ENCODE measurements at regions not wholly inside any gene's neighbourhood (a gene's known extent, or its start where the extent isn't known, plus 50 kb on each side); places are given as distances from the start of the nearest gene placed in this dataset.

DNA sequence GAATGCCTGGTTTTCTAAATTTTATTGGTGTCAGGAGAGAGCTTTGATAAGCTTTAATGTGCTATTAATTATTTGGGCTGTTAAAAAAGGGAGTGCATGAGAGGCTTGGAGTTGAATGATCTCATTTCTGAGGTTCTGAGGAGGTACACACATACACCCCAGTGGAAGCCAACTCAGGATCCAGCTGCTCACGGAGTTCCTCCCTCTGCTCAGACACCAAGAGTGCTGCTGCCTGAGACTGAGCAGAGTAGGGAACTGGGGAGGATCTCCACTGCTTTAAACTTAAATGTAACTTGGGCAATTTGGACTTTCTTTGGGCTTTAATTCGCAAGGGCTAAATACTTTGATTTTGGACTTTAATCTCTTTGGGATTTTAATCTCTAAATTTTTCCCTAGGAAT is 414.4 kb upstream of the CADM1 start:
- TF ChIP-seq, protein P1, sequence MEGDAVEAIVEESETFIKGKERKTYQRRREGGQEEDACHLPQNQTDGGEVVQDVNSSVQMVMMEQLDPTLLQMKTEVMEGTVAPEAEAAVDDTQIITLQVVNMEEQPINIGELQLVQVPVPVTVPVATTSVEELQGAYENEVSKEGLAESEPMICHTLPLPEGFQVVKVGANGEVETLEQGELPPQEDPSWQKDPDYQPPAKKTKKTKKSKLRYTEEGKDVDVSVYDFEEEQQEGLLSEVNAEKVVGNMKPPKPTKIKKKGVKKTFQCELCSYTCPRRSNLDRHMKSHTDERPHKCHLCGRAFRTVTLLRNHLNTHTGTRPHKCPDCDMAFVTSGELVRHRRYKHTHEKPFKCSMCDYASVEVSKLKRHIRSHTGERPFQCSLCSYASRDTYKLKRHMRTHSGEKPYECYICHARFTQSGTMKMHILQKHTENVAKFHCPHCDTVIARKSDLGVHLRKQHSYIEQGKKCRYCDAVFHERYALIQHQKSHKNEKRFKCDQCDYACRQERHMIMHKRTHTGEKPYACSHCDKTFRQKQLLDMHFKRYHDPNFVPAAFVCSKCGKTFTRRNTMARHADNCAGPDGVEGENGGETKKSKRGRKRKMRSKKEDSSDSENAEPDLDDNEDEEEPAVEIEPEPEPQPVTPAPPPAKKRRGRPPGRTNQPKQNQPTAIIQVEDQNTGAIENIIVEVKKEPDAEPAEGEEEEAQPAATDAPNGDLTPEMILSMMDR (IDR thresholded peaks at IDR 0.05) = no peak
- no peak for TF ChIP-seq ZFX (IDR thresholded peaks at IDR 0.05; ENCODE audit: borderline replicate concordance)

Data from 22Rv1 (cell line).